Panc1 (cell line): ENCODE measurements at regions not wholly inside any gene's neighbourhood (a gene's known extent, or its start where the extent isn't known, plus 50 kb on each side); places are given as distances from the start of the nearest gene placed in this dataset.

Experiments
- ATAC-seq: fragments of 200-7000 bp; cut with Tn5 transposase; 2 replicates; pipeline ENCODE4 v1.9.1; 2020; ENCODE audit warnings: mild to moderate bottlenecking, moderate library complexity
- BruUV-seq: library from RNA; stranded (reverse); fragments of 400-500 nt; replicated peaks from 2 replicates; lab custom pipeline; 2021; lab: Mats Ljungman, UMichigan
- CTCF ChIA-PET: fragments of 300-600 bp; sonication (Branson Sonifier 250); formaldehyde crosslinking; loops from one replicate; lab custom pipeline; 2022; ENCODE audit warnings: antibody characterized with exemption; lab: Charles Lee
- POLR2A ChIA-PET: fragments of 300-600 bp; sonication (Branson Sonifier 250); formaldehyde crosslinking; loops from one replicate; lab custom pipeline; 2022; ENCODE audit warnings: antibody characterized with exemption; lab: Charles Lee
- DNase-seq: peaks from one replicate; pipeline ENCODE4 v3.0.0-alpha.2; 2010; ENCODE audit warnings: low read depth, low spot score
- H3K27ac ChIP-seq: 2 replicates; pipeline ENCODE4 v1.5.1; 2011; ENCODE audit warnings: mild to moderate bottlenecking, low read length, inconsistent platforms
- H3K27me3 ChIP-seq: fragments of 200-500 bp; sonication (Bioruptor generic); 2 replicates; pipeline ENCODE4 v1.6.0; 2014; ENCODE audit warnings: low read length, inconsistent platforms; ENCODE audit not compliant: control insufficient read depth, insufficient read depth
- H3K36me3 ChIP-seq: fragments of 200-500 bp; sonication (Bioruptor generic); 2 replicates; pipeline ENCODE4 v1.5.1; 2014; ENCODE audit warnings: inconsistent platforms, mild to moderate bottlenecking, low read length, moderate library complexity; ENCODE audit not compliant: control insufficient read depth, insufficient read depth
- H3K4me1 ChIP-seq: 2 replicates; pipeline ENCODE4 v1.5.1; 2011; ENCODE audit warnings: inconsistent platforms, mild to moderate bottlenecking, low read length, moderate library complexity; ENCODE audit not compliant: control insufficient read depth, insufficient read depth
- H3K4me3 ChIP-seq, 2 experiments: 2 replicates each; pipeline ENCODE4 v1.5.1; 2011 to 2012; ENCODE audit warnings: low read depth in 2 of 2, low read length in 2 of 2, mild to moderate bottlenecking in 2 of 2, inconsistent platforms in 1 of 2, moderate library complexity in 1 of 2
- H3K9me3 ChIP-seq: fragments of 200-500 bp; sonication (Bioruptor generic); 2 replicates; pipeline ENCODE4 v1.5.1; 2014; ENCODE audit warnings: low read depth, mild to moderate bottlenecking, inconsistent platforms, low read length, moderate library complexity; ENCODE audit not compliant: control insufficient read depth, insufficient read depth
- CTCF ChIP-seq: fragments of 450-650 bp; IDR thresholded peaks from 2 replicates; pipeline ENCODE4 v1.5.1; 2017; ENCODE audit warnings: mild to moderate bottlenecking
- POLR2AphosphoS5 ChIP-seq: IDR thresholded peaks from 2 replicates; pipeline ENCODE4 v1.6.1; 2012; ENCODE audit warnings: mild to moderate bottlenecking, low read depth, low read length, moderate library complexity
- REST ChIP-seq, 2 experiments: IDR thresholded peaks; 2 replicates each; pipeline ENCODE4 v1.6.1; 2011 to 2012; ENCODE audit warnings: low read depth in 2 of 2, control low read depth in 1 of 2, low read length in 1 of 2, mild to moderate bottlenecking in 1 of 2, moderate library complexity in 1 of 2; ENCODE audit not compliant: insufficient read depth in 1 of 2
- SIN3A ChIP-seq: IDR thresholded peaks from 2 replicates; pipeline ENCODE4 v1.6.1; 2012; ENCODE audit warnings: low read depth, mild to moderate bottlenecking, low read length, moderate library complexity, borderline replicate concordance; ENCODE audit not compliant: insufficient read depth
- TCF7L2 ChIP-seq: IDR thresholded peaks from 2 replicates; pipeline ENCODE4 v1.6.1; 2011; ENCODE audit warnings: mild to moderate bottlenecking, low read depth, low read length, inconsistent platforms
- in situ Hi-C: cut with HindIII; loops from 2 replicates; pipeline ENCODE4 v1.10.0; 2016; ENCODE audit warnings: low sequenced_read_pairs, low pct_unique_long_range_greater_than_20kb
- intact Hi-C: fragments of 100-400 bp; cut with micrococcal nuclease; formaldehyde crosslinking; loops from one replicate; pipeline ENCODE4 v1.10.0; 2022; ENCODE audit not compliant: unreplicated experiment

- Histone ChIP-seq H3K27ac (no peak overlapping the region), H3K36me3 (no peaks in the 10 kb centered on the region), H3K4me3 (no peak overlapping the region), H3K9me3 (no peaks in the 10 kb centered on the region), H3K27me3 (no peaks in the 10 kb centered on the region), H3K4me1 (no peaks in the 10 kb centered on the region)
- in situ Hi-C loops (no loop called here), intact Hi-C loops (no loop called here)
- DNase-seq, result no peak
- POLR2A ChIA-PET, result no interaction called here
- no peak for ATAC-seq
- TF ChIP-seq POLR2AphosphoS5, result no peak
- TF ChIP-seq REST (IDR thresholded peaks at IDR 0.05; ENCODE audit: insufficient read depth in 1 of 2, low read depth in 2 of 2, low read length in 1 of 2), result no peak
- TF ChIP-seq TCF7L2, result no peak
- no peak for TF ChIP-seq CTCF
- TF ChIP-seq SIN3A, result no peak
- BruUV-seq, result no TSS peak
- CTCF ChIA-PET, result no interaction called here
Observed at GRCh38 chr1:56025942-56026341, 553.4 kb downstream of the PLPP3 start.

- no peak overlapping the region for H3K4me3 ChIP-seq
- CTCF ChIA-PET, result no interaction called here
- no peak overlapping the region for H3K27ac ChIP-seq
- H3K36me3 ChIP-seq, result no peaks in the 10 kb centered on the region
- no peaks in the 10 kb centered on the region for H3K4me1 ChIP-seq
- ATAC-seq, result no peak
- TF ChIP-seq POLR2AphosphoS5 (no peak), CTCF (no peak), REST (IDR thresholded peaks at IDR 0.05; ENCODE audit: insufficient read depth in 1 of 2, low read depth in 2 of 2, low read length in 1 of 2) (no peak), SIN3A (no peak), TCF7L2 (no peak)
- no peaks in the 10 kb centered on the region for H3K27me3 ChIP-seq
- POLR2A ChIA-PET, result no interaction called here
- in situ Hi-C loops, result no loop called here
- no peaks in the 10 kb centered on the region for H3K9me3 ChIP-seq
- intact Hi-C loops, result no loop called here
- no peak for DNase-seq
- BruUV-seq, result no TSS peak
Observed at GRCh38 chr1:56024155-56024554, 555.2 kb downstream of the PLPP3 start.
